ENCODE measurements at regions not wholly inside any gene's neighbourhood (a gene's known extent, or its start where the extent isn't known, plus 50 kb on each side); places are given as distances from the start of the nearest gene placed in this dataset.
"Not testable (repeated sequence)": the region's sequence is repeated elsewhere in the genome, so short reads cannot be mapped to it uniquely, and the experiment has no call there.

- Histone ChIP-seq H3K27me3 (ENCODE audit: control insufficient read depth, insufficient read depth, low read length) (no peaks in the 10 kb centered on the region), H3K9me3 (ENCODE audit: control insufficient read depth, insufficient read depth, low read depth, low read length) (no peaks in the 10 kb centered on the region), H3K4me1 (ENCODE audit: control insufficient read depth, insufficient read depth, low read length) (no peaks in the 10 kb centered on the region), H3K4me3 (ENCODE audit: low read depth in 2 of 2, low read length in 2 of 2) (no peak overlapping the region), H3K36me3 (ENCODE audit: control insufficient read depth, insufficient read depth, low read length) (no peaks in the 10 kb centered on the region), H3K27ac (ENCODE audit: low read length) (no peak overlapping the region)
- POLR2A ChIA-PET: no interaction called here
- CTCF ChIA-PET: no interaction called here
- no TSS peak for BruUV-seq (replicated peaks)
- DNase-seq (ENCODE audit: low read depth, low spot score) (no peak), ATAC-seq (no peak)
- no peak for TF ChIP-seq TCF7L2 (IDR thresholded peaks at IDR 0.05; ENCODE audit: low read depth, low read length)
- no peak for TF ChIP-seq CTCF (IDR thresholded peaks at IDR 0.05)
- no peak for TF ChIP-seq POLR2AphosphoS5 (IDR thresholded peaks at IDR 0.05; ENCODE audit: low read depth, low read length)
- TF ChIP-seq REST (IDR thresholded peaks at IDR 0.05; ENCODE audit: insufficient read depth in 1 of 2, low read depth in 2 of 2, low read length in 1 of 2): no peak
- TF ChIP-seq SIN3A (IDR thresholded peaks at IDR 0.05; ENCODE audit: borderline replicate concordance, insufficient read depth, low read depth, low read length): no peak
- in situ Hi-C loops (cut with HindIII; ENCODE audit: low pct_unique_long_range_greater_than_20kb, low sequenced_read_pairs) (no loop called here), intact Hi-C loops (cut with micrococcal nuclease; ENCODE audit: unreplicated experiment) (no loop called here)
Observed at GRCh38 chr6:130615816-130616215, 211.4 kb upstream of the SMLR1 start.

GRCh38 chr6:130617658-130618057 lies 209.5 kb upstream of the SMLR1 start:
- in situ Hi-C loops (cut with HindIII; ENCODE audit: low pct_unique_long_range_greater_than_20kb, low sequenced_read_pairs): no loop called here
- no TSS peak for BruUV-seq (replicated peaks)
- Histone ChIP-seq H3K36me3 (ENCODE audit: control insufficient read depth, insufficient read depth, low read length) (no peaks in the 10 kb centered on the region), H3K4me3 (ENCODE audit: low read depth in 2 of 2, low read length in 2 of 2) (no peak overlapping the region), H3K27ac (ENCODE audit: low read length) (no peak overlapping the region), H3K27me3 (ENCODE audit: control insufficient read depth, insufficient read depth, low read length) (no peaks in the 10 kb centered on the region), H3K9me3 (ENCODE audit: control insufficient read depth, insufficient read depth, low read depth, low read length) (no peaks in the 10 kb centered on the region), H3K4me1 (ENCODE audit: control insufficient read depth, insufficient read depth, low read length) (no peaks in the 10 kb centered on the region)
- ChIA-PET CTCF (no interaction called here), POLR2A (no interaction called here)
- TF ChIP-seq POLR2AphosphoS5 (IDR thresholded peaks at IDR 0.05; ENCODE audit: low read depth, low read length) (no peak), CTCF (IDR thresholded peaks at IDR 0.05) (no peak), REST (IDR thresholded peaks at IDR 0.05; ENCODE audit: insufficient read depth in 1 of 2, low read depth in 2 of 2, low read length in 1 of 2) (no peak), TCF7L2 (IDR thresholded peaks at IDR 0.05; ENCODE audit: low read depth, low read length) (no peak), SIN3A (IDR thresholded peaks at IDR 0.05; ENCODE audit: borderline replicate concordance, insufficient read depth, low read depth, low read length) (no peak)
- no peak for DNase-seq (ENCODE audit: low read depth, low spot score)
- ATAC-seq: no peak
- intact Hi-C loops (cut with micrococcal nuclease; ENCODE audit: unreplicated experiment): no loop called here

GRCh38 chr6:130618806-130619205 lies 208.4 kb upstream of the SMLR1 start:
- DNase-seq (ENCODE audit: low read depth, low spot score); H3K4me3 ChIP-seq (ENCODE audit: low read depth in 2 of 2, low read length in 2 of 2); H3K27ac ChIP-seq (ENCODE audit: low read length); H3K27me3 ChIP-seq (ENCODE audit: control insufficient read depth, insufficient read depth, low read length); intact Hi-C loops (cut with micrococcal nuclease; ENCODE audit: unreplicated experiment); CTCF ChIA-PET; H3K4me1 ChIP-seq (ENCODE audit: control insufficient read depth, insufficient read depth, low read length); BruUV-seq (replicated peaks); ATAC-seq; H3K9me3 ChIP-seq (ENCODE audit: control insufficient read depth, insufficient read depth, low read depth, low read length); POLR2A ChIA-PET; in situ Hi-C loops (cut with HindIII; ENCODE audit: low pct_unique_long_range_greater_than_20kb, low sequenced_read_pairs); H3K36me3 ChIP-seq (ENCODE audit: control insufficient read depth, insufficient read depth, low read length): not testable (repeated sequence)
